Progenitor cell of endocrine pancreas (in vitro differentiated cells): ENCODE measurements at regions not wholly inside any gene's neighbourhood (a gene's known extent, or its start where the extent isn't known, plus 50 kb on each side); places are given as distances from the start of the nearest gene placed in this dataset.

ENCODE experiments used
- DNase-seq: peaks from one replicate; pipeline ENCODE4 v3.0.0; 2021; ENCODE audit warnings: low spot score; ENCODE audit not compliant: unreplicated experiment
- H3K27ac Mint-ChIP-seq: 2 replicates; pipeline ENCODE4 v1.8.0; 2021; ENCODE audit warnings: mild to moderate bottlenecking, moderate library complexity, mixed read lengths
- H3K27me3 Mint-ChIP-seq: 2 replicates; pipeline ENCODE4 v1.8.0; 2021; ENCODE audit warnings: mixed read lengths
- H3K36me3 Mint-ChIP-seq: 2 replicates; pipeline ENCODE4 v1.8.0; 2022; ENCODE audit warnings: mixed read lengths; ENCODE audit not compliant: insufficient read depth
- H3K4me1 Mint-ChIP-seq: 2 replicates; pipeline ENCODE4 v1.8.0; 2021; ENCODE audit warnings: low read depth, mixed read lengths
- H3K4me3 Mint-ChIP-seq: 2 replicates; pipeline ENCODE4 v1.8.0; 2021; ENCODE audit warnings: low read depth, mild to moderate bottlenecking, moderate library complexity, mixed read lengths
- H3K9me3 Mint-ChIP-seq: 2 replicates; pipeline ENCODE4 v1.8.0; 2021; ENCODE audit warnings: low read depth, mixed read lengths
- TF ChIP-seq, protein P1 (sequence below): fragments of 200-600 bp; sonication (generic); IDR thresholded peaks from one replicate; pipeline ENCODE4 v1.5.0; 2021; ENCODE audit warnings: antibody characterized with exemption, mild to moderate bottlenecking; ENCODE audit not compliant: unreplicated experiment

DNA sequence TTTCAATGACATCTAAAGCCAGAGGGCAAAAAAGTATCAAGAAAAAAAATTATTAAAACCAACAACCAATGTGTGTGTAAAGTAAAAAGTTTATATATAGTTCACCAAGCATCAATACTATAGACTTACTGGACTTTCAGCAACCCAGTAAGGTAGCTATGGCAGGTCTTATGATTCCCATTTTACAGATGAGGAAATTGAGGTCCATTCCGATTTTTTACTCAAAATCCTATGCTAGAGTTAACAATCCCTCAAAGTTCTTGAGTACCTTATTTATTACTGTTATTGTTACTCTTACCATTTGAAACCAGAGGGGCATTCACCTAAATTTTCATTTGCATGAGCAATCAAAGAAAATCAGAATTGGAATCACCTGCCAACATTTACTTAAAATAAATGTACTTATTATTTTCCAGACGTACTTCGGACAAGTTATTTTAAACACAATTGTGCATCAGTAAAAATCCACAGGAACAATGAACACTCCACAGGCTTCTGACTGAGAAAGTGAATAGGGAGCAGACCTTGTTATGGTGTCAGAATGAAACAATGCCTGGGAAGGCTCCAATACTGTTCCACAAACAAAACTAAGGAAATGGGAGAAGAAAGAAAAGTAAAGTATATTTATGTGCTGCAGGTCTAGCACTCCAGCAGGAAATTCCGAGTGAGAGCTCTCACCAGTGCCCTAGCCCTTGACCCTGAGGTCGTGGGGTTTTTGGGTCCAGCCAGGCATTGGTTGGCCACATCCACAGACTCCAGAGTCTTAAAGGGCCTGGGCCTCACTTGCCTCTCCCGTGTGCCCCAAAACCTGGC is 229.9 kb downstream of the PIK3R1 start:
- no peak overlapping the region for H3K4me3 Mint-ChIP-seq
- H3K36me3 Mint-ChIP-seq, result no peaks in the 10 kb centered on the region
- H3K27ac Mint-ChIP-seq, result no peak overlapping the region
- no peak for DNase-seq
- TF ChIP-seq, protein P1, sequence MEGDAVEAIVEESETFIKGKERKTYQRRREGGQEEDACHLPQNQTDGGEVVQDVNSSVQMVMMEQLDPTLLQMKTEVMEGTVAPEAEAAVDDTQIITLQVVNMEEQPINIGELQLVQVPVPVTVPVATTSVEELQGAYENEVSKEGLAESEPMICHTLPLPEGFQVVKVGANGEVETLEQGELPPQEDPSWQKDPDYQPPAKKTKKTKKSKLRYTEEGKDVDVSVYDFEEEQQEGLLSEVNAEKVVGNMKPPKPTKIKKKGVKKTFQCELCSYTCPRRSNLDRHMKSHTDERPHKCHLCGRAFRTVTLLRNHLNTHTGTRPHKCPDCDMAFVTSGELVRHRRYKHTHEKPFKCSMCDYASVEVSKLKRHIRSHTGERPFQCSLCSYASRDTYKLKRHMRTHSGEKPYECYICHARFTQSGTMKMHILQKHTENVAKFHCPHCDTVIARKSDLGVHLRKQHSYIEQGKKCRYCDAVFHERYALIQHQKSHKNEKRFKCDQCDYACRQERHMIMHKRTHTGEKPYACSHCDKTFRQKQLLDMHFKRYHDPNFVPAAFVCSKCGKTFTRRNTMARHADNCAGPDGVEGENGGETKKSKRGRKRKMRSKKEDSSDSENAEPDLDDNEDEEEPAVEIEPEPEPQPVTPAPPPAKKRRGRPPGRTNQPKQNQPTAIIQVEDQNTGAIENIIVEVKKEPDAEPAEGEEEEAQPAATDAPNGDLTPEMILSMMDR, result no peak
- peaks cover 3% of the 10 kb centered on the region for H3K27me3 Mint-ChIP-seq
- H3K4me1 Mint-ChIP-seq, result peaks cover 1% of the 10 kb centered on the region
- no peaks in the 10 kb centered on the region for H3K9me3 Mint-ChIP-seq

DNA sequence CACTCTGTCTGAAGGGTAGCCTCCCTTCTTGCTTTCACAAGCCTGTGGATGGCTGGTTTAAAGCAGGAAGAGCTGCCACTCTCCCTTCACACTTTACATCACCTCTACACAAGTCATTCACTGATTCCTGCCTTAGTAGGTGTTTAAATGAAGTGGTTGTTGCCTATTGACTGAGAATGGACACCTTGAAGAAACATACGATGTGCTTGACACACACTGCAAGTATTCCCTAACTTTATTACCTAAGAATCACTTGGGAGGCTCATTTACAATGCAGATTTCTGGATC is 230.5 kb downstream of the PIK3R1 start:
- no peaks in the 10 kb centered on the region for H3K36me3 Mint-ChIP-seq
- H3K4me1 Mint-ChIP-seq, result peaks cover 2% of the 10 kb centered on the region
- H3K27me3 Mint-ChIP-seq, result peaks cover 3% of the 10 kb centered on the region
- TF ChIP-seq, protein P1, result no peak
- H3K9me3 Mint-ChIP-seq, result no peaks in the 10 kb centered on the region
- H3K4me3 Mint-ChIP-seq, result no peak overlapping the region
- no peak overlapping the region for H3K27ac Mint-ChIP-seq
- no peak for DNase-seq

DNA sequence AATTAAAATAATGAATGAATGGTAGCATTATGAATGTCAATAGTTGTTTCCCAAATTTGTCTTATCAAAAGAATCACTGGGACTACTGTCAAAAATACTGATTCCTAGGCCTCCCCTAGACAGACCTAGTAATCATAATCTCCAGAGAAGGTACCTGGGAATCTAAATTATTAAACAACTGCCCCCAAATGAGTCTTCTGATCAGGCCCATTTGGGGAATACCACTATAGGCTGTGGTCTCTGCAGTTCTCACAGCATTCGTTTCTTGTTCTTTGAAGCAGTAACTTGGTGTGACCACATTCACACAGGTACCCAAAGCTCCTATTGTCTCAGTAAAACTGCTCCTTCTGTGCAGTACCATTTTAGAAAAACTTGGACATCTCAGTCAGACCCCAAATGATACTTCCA is 230.9 kb downstream of the PIK3R1 start:
- peaks cover 3% of the 10 kb centered on the region for H3K27me3 Mint-ChIP-seq
- no peaks in the 10 kb centered on the region for H3K9me3 Mint-ChIP-seq
- no peak overlapping the region for H3K27ac Mint-ChIP-seq
- no peak for DNase-seq
- H3K4me1 Mint-ChIP-seq, result peaks cover 2% of the 10 kb centered on the region
- no peaks in the 10 kb centered on the region for H3K36me3 Mint-ChIP-seq
- TF ChIP-seq, protein P1, result no peak
- no peak overlapping the region for H3K4me3 Mint-ChIP-seq

DNA sequence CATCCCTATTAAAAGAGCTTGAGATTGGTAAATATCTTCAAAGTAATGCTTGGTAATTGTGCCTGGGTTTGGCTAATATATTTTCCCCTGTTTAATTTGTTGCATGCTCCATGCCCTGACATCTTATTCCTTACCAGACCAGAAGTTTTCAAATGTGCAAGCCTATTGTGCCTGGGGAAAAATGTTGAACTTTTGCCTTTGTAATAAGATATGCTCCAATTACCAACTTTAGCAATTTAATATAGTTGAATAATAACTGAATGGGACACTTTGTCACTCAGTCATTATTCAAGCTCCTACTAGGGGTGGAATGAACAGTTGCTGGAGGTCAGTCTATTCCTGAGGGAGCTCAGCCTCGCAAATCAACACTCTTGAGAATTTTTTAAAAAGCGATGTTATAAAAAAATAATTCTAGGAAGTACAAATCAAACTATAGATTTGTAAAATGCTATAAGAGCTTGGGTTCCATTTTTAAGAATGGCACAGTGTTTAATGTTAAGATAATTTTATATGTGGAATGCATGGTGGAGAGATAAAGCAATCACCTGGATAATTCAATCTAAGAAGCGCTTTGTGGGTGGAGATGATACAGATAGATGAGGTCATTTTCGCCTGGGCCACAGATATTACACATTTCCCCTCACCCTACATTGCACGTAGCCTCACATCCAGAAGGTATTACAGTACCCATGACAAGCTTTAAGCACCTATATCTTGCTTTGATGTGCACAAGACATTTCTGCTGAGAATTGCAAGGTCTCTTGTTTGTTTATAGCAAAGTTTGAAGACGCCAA is 231.8 kb downstream of the PIK3R1 start:
- Mint-ChIP-seq H3K4me1 (peaks cover 2% of the 10 kb centered on the region), H3K27me3 (peaks cover 3% of the 10 kb centered on the region), H3K4me3 (no peak overlapping the region), H3K27ac (no peak overlapping the region), H3K36me3 (no peaks in the 10 kb centered on the region), H3K9me3 (no peaks in the 10 kb centered on the region)
- no peak for DNase-seq
- TF ChIP-seq, protein P1, result no peak

DNA sequence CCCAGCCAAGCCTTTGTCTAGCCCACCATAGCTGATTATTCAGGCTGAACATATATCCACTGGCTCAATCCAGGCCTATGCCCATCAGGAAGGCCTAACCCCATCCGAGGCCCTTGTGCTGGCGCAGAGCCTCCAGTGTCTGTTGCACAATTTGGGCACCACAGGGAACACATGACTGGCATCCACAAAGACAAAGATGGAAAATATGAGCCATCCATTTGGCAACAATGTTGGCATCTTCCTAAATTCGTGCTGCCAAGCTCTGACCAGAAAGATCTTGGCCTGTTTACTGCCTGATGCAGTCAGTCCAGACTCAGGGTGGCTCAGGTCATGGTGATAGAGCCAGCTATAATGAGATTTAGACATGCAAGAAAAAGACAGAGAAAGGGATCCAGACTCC is 233.8 kb downstream of the PIK3R1 start:
- Mint-ChIP-seq H3K9me3 (no peaks in the 10 kb centered on the region), H3K4me3 (no peak overlapping the region), H3K27me3 (peaks cover 3% of the 10 kb centered on the region), H3K27ac (no peak overlapping the region), H3K36me3 (no peaks in the 10 kb centered on the region), H3K4me1 (peaks cover 2% of the 10 kb centered on the region)
- TF ChIP-seq, protein P1, result no peak
- no peak for DNase-seq
